GM19043 (cell line): ENCODE measurements at regions not wholly inside any gene's neighbourhood (a gene's known extent, or its start where the extent isn't known, plus 50 kb on each side); places are given as distances from the start of the nearest gene placed in this dataset.

ENCODE experiments used
- ATAC-seq: cut with Tn5 transposase; IDR thresholded peaks from one replicate; pipeline ENCODE4 v1.9.1; 2021; ENCODE audit warnings: low read depth; ENCODE audit not compliant: unreplicated experiment

DNA sequence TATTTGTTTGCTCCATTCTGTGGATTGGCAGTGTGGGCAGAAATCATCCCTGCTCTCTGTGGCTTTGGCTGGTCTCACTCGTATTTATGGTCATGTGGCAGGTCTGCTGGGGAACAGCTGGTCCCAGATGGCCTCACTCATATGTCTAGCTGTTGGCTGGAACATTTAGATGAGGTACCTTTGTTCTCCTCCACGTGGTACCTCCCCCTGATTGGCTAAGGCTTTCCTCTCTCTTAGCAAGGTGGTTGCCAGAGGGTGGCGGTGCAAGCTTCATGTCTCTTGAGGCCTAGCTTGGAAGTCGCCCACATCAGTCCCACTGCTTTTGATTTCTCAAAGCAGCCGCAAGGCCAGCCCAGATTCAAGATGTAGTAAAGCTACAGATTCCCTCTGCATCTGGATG is 348.5 kb upstream of the BTBD3 start:
- no peak for ATAC-seq

DNA sequence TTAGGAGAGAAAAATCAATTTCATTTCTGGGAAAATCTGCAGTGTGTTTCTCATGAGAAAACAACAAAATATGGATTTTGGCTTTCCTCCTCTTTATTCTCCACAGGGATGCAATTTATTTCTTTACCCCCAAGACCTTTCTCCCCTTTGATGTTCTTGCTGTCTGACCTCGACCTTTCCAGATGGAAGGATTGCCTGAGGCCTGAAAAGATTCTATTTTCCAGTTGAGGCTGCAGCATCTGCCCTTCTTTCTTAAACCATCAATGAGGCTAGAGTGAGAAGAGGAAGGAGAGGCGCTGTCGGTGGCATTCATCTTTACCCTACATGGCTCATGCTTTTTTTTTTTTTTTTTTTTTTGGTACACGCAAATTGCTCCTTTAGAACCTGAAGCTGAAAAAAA is 344.2 kb upstream of the BTBD3 start:
- no peak for ATAC-seq

DNA sequence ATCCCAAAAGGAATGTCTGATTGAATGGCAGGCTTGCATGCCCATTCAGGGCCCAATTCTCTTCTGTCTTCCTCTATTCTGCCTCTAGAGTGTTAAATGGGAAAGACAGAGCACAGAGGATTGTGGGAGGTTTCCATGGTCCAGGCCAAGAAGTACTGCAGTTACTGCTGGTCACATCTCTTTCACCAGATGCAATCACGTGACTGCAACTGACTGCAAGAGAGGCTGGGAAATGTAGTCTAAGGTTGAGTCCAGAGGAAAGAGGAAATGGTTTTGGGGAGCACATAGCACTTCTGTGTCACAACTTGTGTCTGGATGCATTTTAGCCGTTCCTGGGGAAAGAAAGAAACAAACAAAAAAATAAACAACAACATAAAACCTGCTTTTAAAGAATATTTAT is 336.4 kb upstream of the BTBD3 start:
- no peak for ATAC-seq

DNA sequence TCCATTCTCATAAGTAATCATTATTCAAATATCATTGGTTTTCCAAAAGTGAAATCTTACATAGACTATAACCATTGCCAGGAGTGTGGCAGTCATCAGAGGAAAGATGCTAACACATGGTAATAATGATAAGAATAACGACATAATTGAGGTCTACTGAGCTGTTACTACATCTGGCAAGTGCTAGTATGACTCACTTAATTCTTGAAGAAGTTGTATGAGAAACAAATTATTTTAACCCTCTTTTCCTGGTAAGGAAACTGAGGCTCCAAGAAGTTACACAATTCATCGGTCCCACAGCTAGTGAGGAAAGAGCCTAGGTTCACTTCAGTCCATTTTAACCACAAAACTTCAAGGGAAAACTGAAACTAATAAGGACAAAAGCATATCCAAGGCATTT is 335.6 kb upstream of the BTBD3 start:
- no peak for ATAC-seq

DNA sequence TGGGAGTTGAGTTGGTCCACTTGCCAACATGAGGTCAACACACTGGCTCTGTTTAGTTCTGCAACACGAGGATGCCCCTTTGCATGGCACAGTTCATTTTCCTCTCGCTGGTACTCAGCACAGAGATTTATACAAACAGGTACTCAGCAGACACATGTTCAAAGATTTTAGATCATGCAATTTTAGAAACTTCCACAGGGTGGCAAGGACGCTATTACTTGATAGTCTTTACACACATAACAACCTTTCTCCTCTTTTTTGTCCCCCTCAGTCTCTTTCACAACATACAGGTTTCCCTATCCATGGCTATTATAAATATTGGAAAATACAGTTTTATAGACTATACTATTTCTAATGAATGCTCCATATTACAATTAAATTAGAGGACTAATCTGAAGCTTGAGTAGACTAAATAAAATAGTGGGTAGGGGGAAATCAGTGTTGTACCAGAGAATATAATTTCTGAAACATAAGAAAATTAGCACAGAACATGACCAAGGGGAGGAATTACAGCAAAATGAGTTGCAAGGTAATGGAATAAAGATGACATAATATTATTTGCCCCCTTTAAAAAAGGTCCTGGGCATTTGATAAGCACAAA is 331.8 kb upstream of the BTBD3 start:
- no peak for ATAC-seq

DNA sequence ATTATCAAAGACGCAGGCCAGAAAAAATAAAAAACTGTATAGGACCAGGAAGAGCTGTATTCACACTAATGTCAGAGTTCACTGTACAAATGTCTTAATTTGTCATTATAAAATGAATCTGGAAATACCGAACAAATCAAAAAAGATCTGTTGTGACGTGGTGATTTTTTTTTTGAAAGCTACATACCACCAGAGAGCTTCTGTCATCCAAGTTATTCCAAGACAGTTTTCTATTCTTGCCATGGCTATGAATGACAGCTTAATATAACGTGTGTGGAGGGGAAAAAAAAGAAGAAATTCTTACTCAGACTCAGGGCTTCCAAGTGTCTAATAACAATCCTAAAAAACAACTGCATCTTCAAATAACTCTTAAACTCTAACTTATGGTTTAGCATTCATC is 328.8 kb upstream of the BTBD3 start:
- no peak for ATAC-seq

DNA sequence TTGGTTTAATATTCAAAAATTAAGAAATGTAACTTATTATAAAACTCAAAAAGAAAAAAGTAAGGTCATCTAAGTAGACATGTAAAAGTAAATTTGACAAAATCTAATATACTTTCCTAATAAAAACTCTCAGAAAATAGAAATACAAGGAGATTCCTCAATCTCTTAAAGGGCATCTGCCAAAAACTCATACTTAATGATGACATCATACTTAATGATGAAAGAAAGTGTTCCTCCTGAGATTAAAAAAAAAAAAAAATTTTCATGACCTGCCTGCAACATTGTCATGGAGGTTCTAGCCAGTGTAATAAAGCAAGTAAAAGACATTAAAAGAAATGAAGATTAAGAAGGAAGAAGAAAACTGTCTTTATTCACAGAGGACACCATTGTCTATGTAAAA is 325.7 kb upstream of the BTBD3 start:
- ATAC-seq: no peak

DNA sequence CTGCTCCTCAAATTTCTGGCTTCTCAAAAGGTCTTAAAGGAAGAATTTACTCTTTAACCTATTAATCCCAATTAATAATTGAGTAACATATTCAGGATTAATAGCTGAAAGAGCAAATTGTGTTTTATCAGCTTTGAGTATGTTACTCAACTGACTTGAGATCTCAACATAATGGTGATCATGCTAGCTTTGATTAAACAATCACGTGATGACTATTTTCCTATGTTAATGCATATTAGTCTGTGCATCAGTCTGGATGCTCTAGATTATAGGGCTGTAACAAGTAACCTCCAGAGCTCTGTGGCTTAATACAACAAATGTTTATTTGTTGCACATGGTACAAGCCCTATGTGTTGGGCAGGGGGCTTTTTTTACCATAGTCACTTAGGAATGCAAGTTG is 313.4 kb upstream of the BTBD3 start:
- ATAC-seq: no peak

DNA sequence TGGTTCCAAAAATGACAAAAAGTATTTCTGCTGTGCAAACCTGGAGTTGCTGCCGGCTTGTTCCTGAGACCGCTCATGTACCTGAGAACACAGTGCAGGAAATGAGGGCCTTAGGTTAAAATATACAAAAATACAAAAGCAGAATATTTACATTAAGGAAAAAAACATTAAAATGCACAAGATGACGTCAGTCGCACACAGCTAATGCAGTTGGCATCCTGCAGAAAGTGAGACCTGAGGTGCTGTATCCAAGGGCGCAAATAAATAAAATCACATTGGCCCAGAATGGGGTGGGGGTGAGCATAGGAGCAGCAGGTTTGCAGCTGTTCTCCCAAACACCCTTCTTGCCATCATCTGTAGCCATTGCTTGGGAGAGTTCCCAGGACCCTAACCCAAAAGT is 310.6 kb upstream of the BTBD3 start:
- ATAC-seq: no peak

DNA sequence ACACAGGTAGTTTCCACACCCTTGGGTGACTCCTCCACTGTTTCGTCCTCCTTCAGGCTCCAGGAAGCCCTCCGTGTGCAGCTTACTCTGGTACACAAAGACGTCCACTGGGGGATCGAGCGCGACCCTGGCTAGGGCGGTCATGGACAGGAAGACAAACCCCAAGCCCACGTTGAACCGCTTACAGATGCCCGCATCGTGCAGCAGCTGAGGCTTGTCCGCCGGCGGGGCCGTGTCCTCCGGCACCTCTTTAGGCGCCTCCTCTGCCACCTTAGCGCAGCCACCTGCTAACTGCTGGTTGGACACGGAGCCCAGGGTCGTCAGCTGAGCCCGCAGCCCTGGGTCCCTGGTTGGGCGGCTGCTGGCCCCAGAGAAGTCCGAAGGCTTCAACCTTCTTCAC is 309.0 kb upstream of the BTBD3 start:
- ATAC-seq: no peak

DNA sequence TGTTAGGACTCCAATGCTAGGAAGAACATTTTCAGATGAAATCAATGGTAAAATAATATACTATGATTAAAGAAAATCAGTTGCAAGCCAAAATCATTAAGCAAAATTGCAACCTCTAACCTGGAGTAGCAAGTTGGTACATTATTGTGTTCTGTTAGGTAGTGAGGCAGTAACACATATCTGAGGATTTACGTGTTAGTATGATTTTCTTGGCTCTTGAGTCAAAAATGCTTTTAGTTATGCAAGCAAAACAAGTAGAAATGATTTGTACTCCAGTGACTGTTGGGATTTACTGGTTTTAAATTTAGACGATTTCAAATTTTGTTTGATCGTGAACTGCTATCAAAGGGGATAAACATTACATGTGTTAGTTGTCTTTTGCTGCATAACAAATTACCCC is 293.0 kb upstream of the BTBD3 start:
- no peak for ATAC-seq

DNA sequence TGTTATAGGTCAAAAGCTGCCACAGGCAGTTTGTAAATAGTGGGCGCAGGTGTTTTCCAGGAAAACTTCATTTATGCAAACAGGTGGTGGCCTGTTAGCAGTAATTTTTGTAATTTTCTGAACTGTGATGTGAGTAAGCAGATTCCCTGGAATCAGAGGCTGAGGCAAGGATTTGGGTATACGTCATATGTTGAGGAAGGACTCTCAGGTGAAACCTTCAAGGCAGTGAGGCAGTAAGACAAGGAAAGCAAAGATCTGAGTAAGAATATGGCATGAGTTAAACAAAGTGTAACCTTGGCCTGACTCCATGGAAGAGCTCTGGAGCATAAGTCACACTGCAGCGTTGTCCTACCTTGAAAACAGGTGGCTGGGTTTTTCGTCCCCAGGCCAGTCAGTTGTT is 291.1 kb upstream of the BTBD3 start:
- no peak for ATAC-seq

DNA sequence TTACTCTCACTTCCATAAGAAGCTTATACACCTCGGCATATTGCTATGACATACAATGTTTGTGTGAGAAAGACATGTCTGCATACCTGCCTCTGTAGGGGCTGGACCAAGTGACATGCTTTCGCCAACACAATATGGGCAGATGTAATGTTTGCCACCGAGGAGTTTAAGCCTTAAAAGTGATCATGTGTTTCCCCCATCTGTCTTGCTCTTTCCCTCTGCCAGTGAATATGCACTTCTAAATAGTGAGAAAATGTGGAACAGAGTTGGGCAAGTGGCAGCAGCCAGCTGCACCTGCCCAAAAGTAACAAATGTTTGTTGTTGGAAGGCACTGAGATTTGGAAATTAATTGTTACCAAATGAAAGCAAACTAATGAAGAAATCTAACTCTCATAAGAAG is 274.8 kb upstream of the BTBD3 start:
- no peak for ATAC-seq

DNA sequence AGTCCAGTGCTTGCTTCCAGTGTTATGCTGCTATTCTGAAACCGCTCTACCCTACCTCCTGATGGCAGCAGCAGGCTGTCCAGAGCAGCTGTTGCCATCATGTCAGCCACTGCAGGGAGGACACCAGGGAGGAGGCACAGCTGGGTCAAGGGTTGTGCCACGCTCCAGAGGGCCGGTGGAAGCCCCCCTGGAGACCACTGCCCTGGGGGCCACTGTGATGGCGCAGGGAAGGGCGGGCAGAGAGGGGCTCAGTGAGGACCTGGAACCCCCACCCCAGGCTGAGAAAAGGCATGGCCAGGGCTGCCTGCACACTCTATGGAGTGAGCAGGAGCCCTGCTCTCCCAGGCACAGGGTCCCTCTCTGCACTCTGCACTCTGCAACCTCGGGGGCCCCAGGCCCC is 271.3 kb upstream of the BTBD3 start:
- ATAC-seq: no peak

DNA sequence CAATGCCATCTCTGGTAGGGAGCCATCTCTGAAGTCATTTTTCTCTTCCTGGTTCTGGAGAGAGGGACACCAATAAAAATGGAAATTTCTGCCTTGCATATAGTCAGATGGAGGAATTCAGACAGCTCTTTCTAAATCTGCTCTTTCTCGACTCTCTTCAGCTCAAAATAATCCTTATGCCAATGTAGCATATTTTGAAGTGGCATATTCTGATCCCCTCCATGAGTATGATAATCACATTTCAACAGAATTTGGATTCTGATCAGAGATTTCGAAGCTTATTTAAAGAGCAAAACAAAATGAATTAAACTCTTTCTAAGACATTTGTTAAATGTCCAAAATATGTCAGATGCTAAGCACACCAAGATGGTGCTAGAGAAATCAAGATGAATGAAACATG is 267.1 kb upstream of the BTBD3 start:
- ATAC-seq: no peak

DNA sequence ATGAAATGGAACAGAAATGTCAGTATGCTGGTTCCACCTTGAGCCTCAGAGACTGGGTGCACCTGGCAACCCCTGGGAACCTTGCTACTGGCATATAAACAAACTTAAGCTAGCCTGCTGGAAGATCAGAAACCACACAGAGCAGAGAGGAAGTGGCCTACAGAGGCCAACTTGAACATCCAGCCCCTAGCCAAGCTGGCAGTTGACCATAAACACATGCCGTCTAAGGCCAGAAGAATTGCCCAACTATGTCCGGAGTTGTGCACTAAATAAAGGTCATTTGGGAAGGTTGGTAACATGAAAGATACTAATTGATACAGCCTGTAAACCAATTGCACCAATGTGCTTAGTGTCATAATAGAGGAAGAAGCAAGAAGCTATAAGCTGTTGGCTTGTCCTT is 266.6 kb upstream of the BTBD3 start:
- no peak for ATAC-seq

DNA sequence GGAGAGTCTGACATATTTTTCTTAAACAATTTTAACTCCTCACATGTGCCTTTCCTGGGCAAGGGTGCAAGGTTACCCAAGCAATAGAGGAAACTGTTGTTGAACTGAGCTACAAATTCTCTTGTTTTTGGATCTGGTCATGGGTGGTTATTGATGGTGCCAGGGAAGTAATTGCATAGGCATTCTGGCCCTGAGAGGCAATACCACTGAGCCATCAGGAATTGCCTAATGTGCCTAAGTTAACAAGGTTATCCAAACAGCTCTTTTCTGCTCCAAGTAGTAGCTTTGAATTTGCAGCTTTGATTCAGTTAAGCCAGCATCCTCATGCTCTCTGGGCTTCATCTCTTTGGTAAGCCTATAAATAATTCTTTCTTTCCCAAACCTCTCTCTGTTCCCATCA is 266.0 kb upstream of the BTBD3 start:
- ATAC-seq: no peak

DNA sequence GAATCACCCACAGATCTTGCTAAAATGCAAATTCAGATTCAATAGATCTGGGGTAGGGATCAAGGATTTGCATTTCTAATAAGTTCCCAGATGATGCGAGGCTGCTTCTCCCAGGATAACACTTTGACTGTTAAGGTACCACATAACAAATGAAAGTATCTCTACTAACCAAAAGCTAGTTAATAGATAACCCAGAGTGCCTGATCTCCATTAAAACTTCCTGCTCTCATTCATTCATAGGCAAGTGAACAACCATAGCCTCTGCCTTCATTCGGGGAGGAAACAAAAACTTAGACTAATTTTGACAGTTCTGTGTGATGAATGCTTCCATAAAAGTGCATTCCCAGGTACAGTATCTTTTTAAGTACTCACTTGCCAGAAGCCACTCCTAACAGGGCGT is 265.6 kb upstream of the BTBD3 start:
- no peak for ATAC-seq

DNA sequence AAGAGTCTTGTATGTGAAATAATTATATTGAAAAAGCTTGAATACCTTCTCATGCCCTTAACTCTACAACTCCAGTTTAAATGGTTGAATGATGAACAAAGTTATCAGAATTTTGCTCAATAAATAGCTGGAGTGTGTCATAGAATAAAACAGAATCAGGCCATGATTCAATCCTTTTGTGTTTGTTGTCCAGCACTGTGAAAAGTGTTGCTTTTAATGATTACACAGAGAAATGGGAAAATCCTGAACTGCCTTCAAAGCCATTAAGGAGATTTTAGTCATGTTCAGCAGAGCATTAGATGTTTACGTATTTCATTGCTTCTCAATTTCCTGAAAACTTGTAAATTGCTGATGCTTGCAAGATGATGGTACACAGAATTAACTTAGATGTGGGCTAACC is 262.9 kb upstream of the BTBD3 start:
- no peak for ATAC-seq

DNA sequence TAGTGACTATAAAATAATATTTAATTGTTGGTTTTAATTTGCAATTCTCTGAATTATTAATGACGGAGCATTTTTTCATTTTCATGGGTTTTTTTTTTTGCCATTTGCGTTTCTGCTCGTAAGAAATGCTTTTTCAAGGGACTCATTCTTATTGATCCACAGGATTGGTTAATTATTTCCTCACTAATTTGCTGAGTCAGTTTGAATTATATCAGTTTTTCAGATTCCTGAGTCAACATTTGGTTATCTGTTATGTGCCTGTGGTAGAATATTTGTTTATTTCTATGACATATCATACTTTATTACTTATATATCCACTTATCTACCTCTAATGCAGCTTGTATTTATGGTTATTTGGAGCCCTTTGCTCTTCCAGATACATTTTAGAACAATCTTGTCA is 257.0 kb upstream of the BTBD3 start:
- no peak for ATAC-seq

DNA sequence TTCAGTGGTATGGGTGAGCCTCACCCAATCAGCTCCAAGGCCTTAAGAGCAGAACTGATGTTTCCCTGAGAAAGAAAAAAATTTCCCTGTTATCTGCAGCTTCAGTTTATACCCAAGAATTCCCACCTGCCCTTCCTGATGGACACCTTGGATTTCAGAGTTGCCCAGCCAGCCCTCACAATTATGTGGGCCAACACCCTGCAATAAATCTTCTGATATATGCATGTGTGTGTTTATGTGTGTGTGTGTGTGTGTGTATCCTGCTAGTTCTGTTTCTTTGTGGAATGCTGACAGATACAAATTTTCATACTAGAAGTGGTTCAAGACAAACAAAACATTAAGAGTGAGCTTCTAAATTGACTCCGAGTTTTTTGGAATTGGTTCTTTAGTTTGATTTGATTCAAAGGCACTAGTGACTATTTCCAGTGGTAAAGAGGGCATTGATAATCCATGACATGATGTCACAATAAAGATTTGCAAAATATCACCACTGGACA is 246.6 kb upstream of the BTBD3 start:
- no peak for ATAC-seq

DNA sequence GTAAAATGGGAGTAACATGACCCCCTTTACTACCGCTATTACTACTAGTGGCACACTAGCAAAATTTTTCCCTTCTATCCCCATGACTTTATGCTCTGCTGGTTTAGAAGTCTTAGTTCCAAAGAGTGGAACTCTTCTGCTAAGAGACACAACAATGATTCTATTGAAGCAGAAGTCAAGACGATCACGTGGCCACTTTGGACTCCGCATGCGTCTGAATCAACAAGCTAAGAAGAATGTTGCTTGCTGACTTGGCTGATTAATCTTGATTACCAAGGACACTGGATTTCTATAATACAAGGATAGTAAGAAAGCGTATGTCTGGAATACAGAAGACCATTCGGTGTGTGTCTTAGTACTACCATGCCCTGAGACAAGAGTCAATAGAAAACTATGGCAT is 244.7 kb upstream of the BTBD3 start:
- no peak for ATAC-seq

DNA sequence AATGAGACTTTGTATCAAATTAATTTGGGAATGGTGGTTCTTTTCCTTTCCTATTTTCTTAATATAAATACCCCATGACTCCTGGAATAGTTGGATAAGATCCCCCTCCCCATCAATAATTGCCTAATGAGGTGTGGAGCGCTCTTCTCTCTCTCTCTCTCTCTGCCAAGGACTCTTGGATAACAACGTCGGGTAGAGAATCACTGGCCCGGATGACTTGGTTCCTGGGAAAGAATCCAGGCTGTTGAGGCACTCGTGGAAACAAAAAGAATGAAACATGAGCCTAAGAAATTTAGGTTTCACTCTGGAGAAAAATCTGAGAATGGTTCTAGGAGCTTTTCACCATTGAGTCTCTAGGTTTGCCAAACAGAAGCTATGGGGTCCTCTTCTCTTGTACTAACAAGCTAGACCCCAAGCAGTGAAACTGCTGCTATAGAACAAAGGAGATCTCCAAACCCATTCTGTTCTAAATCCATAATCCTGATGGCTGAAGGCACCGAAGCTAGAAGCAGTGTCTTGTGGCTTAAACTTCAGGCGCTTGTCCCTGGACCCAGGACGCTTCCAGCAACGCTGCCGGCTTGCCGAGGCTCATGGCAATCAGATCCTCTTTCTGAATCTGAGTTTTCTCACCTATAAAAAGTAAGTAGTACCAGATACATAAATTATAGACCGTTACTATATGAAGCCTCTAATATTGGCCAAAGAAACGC is 241.6 kb upstream of the BTBD3 start:
- no peak for ATAC-seq
